ENCODE measurements at regions not wholly inside any gene's neighbourhood (a gene's known extent, or its start where the extent isn't known, plus 50 kb on each side); places are given as distances from the start of the nearest gene placed in this dataset.

DNA sequence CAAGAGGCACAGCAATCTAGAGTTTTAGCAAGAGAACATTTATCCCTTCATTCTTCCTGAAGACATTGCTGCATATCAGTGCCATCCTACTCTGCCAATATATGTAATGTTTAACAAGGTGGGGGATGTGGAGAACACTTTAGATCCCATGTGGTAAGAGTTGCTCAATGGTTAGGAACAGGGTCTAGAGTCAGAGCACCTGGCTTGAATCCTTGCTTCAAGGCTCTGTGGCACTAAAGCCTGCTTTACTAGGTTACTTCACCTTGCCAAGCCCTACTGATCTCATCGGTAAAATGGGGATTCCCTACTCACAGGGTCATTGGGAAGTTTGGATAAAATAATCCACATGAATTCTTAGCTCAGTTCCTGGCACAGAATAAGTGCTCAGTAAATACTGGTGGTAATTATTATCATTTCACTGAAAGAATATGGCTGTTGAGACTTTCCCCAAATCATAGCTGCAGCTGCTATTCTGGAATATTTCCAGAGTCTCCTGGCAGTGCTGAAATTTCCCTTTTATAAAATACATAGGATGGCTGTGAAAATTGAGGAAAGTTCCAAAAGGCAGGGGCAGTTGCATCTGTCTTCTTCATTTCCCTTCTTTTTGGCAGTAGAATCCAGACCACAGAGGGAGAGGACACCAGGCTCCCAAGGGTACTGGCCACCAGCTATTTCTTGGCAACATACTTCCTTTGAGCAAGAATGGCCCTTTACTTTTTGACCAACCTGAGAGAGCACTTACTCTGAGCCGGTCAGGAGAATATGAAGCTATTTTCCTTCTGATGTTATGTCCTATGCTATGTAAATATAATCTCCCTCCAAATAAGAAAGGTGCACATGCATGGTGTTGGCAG lies 142.8 kb downstream of the PALM2AKAP2 start:
- TF ChIP-seq EZH2phosphoT487 (IDR thresholded peaks at IDR 0.05) = no peak
- no peak for TF ChIP-seq EZH2 (IDR thresholded peaks at IDR 0.05)
- TF ChIP-seq, protein P1, sequence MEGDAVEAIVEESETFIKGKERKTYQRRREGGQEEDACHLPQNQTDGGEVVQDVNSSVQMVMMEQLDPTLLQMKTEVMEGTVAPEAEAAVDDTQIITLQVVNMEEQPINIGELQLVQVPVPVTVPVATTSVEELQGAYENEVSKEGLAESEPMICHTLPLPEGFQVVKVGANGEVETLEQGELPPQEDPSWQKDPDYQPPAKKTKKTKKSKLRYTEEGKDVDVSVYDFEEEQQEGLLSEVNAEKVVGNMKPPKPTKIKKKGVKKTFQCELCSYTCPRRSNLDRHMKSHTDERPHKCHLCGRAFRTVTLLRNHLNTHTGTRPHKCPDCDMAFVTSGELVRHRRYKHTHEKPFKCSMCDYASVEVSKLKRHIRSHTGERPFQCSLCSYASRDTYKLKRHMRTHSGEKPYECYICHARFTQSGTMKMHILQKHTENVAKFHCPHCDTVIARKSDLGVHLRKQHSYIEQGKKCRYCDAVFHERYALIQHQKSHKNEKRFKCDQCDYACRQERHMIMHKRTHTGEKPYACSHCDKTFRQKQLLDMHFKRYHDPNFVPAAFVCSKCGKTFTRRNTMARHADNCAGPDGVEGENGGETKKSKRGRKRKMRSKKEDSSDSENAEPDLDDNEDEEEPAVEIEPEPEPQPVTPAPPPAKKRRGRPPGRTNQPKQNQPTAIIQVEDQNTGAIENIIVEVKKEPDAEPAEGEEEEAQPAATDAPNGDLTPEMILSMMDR (IDR thresholded peaks at IDR 0.05) = no peak
